ENCODE measurements at regions not wholly inside any gene's neighbourhood (a gene's known extent, or its start where the extent isn't known, plus 50 kb on each side); places are given as distances from the start of the nearest gene placed in this dataset.
A peak's percentile ranks its signal among the peaks of the same experiment; 100 is the strongest.

DNA sequence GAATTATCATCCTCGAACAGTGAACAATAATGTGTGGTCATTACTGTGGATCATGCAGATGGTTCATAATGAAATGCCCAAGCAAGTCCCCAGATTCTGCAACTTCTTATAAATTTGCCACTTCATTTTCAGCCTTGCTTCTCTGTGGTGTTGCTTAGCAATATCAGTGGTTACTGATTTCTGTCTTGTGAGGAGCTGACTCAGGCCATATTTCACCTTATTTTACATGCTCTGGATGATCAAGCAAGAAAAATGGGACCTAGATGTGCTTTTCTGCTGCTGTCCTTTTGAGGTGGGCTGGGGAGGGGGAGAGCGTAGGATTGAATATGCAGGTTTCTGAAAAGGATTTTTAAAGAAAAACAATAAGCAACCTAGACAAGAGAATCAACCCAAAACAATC lies 188.3 kb downstream of the SLC24A2 start:
- H3K4me3 ChIP-seq (ENCODE audit: low read depth, low read length) = no peak overlapping the region
- TF ChIP-seq, protein P1, sequence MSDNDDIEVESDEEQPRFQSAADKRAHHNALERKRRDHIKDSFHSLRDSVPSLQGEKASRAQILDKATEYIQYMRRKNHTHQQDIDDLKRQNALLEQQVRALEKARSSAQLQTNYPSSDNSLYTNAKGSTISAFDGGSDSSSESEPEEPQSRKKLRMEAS (IDR thresholded peaks at IDR 0.05; ENCODE audit: low read depth, low read length) = no peak
- TF ChIP-seq MYC (IDR thresholded peaks at IDR 0.05; ENCODE audit: low read depth, low read length) = no peak
- TF ChIP-seq, protein P2, sequence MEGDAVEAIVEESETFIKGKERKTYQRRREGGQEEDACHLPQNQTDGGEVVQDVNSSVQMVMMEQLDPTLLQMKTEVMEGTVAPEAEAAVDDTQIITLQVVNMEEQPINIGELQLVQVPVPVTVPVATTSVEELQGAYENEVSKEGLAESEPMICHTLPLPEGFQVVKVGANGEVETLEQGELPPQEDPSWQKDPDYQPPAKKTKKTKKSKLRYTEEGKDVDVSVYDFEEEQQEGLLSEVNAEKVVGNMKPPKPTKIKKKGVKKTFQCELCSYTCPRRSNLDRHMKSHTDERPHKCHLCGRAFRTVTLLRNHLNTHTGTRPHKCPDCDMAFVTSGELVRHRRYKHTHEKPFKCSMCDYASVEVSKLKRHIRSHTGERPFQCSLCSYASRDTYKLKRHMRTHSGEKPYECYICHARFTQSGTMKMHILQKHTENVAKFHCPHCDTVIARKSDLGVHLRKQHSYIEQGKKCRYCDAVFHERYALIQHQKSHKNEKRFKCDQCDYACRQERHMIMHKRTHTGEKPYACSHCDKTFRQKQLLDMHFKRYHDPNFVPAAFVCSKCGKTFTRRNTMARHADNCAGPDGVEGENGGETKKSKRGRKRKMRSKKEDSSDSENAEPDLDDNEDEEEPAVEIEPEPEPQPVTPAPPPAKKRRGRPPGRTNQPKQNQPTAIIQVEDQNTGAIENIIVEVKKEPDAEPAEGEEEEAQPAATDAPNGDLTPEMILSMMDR (IDR thresholded peaks at IDR 0.05; ENCODE audit: low read depth, low read length) = no peak
- no peak for TF ChIP-seq POLR2A (IDR thresholded peaks at IDR 0.05; ENCODE audit: extremely low read depth, insufficient read length)
- DNase-seq (ENCODE audit: low read depth) = no peak

DNA sequence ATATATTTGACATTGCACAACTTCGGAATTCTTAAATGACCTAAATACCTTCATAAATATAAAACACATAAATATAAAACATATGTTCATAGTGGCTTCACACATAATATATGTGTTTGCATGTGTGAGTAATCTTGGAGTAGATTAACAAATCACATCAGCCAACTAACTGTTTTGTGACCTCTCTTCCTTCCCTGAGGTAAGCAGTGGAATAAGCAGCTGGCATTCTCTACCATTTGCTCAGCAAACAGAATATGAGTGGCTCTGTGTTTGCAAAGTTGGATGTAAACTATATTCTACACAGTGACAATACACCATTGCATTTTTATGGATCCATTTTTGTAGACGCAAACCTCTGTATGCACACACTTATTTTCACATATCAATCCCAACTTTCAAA lies 189.9 kb downstream of the ACER2 start:
- H3K4me3 ChIP-seq (ENCODE audit: low read depth, low read length) = no peak overlapping the region
- no peak for TF ChIP-seq POLR2A (IDR thresholded peaks at IDR 0.05; ENCODE audit: extremely low read depth, insufficient read length)
- TF ChIP-seq, protein P1 (IDR thresholded peaks at IDR 0.05; ENCODE audit: low read depth, low read length) = no peak
- TF ChIP-seq, protein P2 (IDR thresholded peaks at IDR 0.05; ENCODE audit: low read depth, low read length) = no peak
- no peak for TF ChIP-seq MYC (IDR thresholded peaks at IDR 0.05; ENCODE audit: low read depth, low read length)
- no peak for DNase-seq (ENCODE audit: low read depth)

DNA sequence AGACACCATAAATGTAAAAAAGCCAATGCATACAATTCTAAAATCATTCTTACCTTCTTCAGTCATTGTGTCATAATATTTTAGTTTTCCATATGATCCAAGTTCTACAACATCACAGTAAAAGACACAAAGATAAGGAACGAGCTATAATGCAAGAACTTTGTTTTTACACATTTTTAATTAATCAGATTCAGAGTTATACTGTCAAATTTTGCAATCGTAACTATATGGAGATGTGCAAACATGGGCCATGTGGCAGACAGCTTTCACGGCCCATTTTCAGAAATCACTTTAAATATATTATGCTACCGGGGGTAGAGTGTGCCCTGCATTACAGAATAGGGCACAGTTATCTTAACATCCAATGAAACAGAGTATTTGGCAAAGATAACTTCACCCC lies 188.4 kb downstream of the ACER2 start:
- no peak for DNase-seq (ENCODE audit: low read depth)
- TF ChIP-seq POLR2A (IDR thresholded peaks at IDR 0.05; ENCODE audit: extremely low read depth, insufficient read length) (no peak), MYC (IDR thresholded peaks at IDR 0.05; ENCODE audit: low read depth, low read length) (no peak)
- TF ChIP-seq, protein P2 (IDR thresholded peaks at IDR 0.05; ENCODE audit: low read depth, low read length) = no peak
- TF ChIP-seq, protein P1 (IDR thresholded peaks at IDR 0.05; ENCODE audit: low read depth, low read length) = no peak
- H3K4me3 ChIP-seq (ENCODE audit: low read depth, low read length) = no peak overlapping the region

DNA sequence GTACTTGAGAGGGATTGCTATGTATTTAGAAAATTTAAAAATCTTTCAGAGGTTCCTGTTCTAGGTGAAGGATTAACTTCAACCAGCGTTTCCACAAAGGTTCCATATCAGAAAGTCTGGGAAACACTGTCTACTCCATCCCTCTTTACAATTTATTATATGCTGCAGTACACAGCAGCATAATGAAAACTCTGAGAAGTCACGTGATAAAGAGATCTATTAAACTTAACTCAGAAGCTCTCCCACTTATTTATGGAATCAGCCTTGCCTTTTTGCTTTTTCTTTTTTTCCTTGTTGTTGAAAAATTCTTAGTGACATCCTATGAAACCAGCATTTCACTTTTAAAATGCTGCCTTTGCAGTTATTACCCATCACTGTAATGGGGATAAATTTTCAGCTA lies 186.2 kb downstream of the ACER2 start:
- no peak for DNase-seq (ENCODE audit: low read depth)
- TF ChIP-seq, protein P2 (IDR thresholded peaks at IDR 0.05; ENCODE audit: low read depth, low read length) = no peak
- TF ChIP-seq, protein P1 (IDR thresholded peaks at IDR 0.05; ENCODE audit: low read depth, low read length) = no peak
- TF ChIP-seq MYC (IDR thresholded peaks at IDR 0.05; ENCODE audit: low read depth, low read length) (no peak), POLR2A (IDR thresholded peaks at IDR 0.05; ENCODE audit: extremely low read depth, insufficient read length) (no peak)
- no peak overlapping the region for H3K4me3 ChIP-seq (ENCODE audit: low read depth, low read length)

DNA sequence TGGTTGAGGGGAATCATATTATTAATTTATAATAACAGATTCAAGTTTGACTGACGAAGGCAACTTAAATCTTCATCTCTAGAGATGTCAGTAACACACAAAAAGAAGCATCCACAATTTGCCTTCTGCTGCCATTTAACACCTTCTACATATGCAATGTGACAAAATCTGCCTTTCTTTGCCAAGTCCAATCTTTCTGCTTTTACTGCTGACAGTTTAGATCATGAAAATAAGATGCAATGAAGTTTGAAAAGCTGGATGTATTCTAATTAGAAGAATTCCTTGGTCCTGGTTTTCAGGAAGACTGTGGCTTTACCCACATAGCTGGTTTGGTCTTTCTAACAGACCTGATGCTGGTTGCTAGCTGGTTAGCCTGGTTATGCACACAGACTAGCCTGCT lies 178.9 kb downstream of the ACER2 start:
- TF ChIP-seq MYC (IDR thresholded peaks at IDR 0.05; ENCODE audit: low read depth, low read length) = no peak
- TF ChIP-seq, protein P2 (IDR thresholded peaks at IDR 0.05; ENCODE audit: low read depth, low read length) = no peak
- TF ChIP-seq, protein P1 (IDR thresholded peaks at IDR 0.05; ENCODE audit: low read depth, low read length) = no peak
- no peak for TF ChIP-seq POLR2A (IDR thresholded peaks at IDR 0.05; ENCODE audit: extremely low read depth, insufficient read length)
- DNase-seq (ENCODE audit: low read depth) = no peak
- no peak overlapping the region for H3K4me3 ChIP-seq (ENCODE audit: low read depth, low read length)

DNA sequence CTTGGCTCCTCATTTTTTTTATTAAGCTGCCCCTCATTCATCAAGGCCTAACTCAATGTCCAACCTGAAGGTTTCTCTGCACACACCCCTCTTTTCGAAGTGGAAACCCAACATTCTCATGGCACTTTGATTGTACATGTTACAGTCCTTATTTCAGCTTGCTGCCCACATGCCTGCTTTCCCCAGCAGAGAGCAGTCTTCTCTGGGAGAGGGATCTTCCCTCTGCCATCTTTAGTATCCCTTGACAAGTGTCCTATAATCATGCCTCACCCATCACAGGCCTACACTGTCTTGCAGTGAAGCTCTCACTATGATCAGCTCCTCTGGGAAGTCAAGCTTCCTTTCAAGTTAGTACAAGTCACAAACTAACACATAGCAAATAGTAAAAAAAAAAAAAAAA lies 175.1 kb downstream of the ACER2 start:
- TF ChIP-seq, protein P2 (IDR thresholded peaks at IDR 0.05; ENCODE audit: low read depth, low read length) = peak; percentile 16
- TF ChIP-seq, protein P1 (IDR thresholded peaks at IDR 0.05; ENCODE audit: low read depth, low read length) = no peak
- H3K4me3 ChIP-seq (ENCODE audit: low read depth, low read length) = no peak overlapping the region

More for the DNA sequence above, 175.1 kb downstream of the ACER2 start:
- peak; percentile 20 for DNase-seq (ENCODE audit: low read depth)
